SW 1271 (cell line): ENCODE measurements at regions not wholly inside any gene's neighbourhood (a gene's known extent, or its start where the extent isn't known, plus 50 kb on each side); places are given as distances from the start of the nearest gene placed in this dataset.

ENCODE experiments used
- DNase-seq, 2 experiments: peaks; one replicate each; lab custom pipeline; 2025; lab: John Stamatoyannopoulos, UW

GRCh38 chr6:81814370-81815076 is 62.0 kb upstream of the TENT5A start:
- no peak for DNase-seq

GRCh38 chr6:81813305-81813704 is 60.8 kb upstream of the TENT5A start:
- no peak for DNase-seq

GRCh38 chr6:81812401-81812800 is 59.9 kb upstream of the TENT5A start:
- no peak for DNase-seq

GRCh38 chr6:81808851-81809570 is 56.5 kb upstream of the TENT5A start:
- no peak for DNase-seq

- no peak for DNase-seq
These were observed 54.5 kb upstream of the TENT5A start for GRCh38 chr6:81806793-81807565.

GRCh38 chr6:81802356-81802755 is 49.9 kb upstream of the TENT5A start:
- DNase-seq: no peak
